ENCODE measurements at regions not wholly inside any gene's neighbourhood (a gene's known extent, or its start where the extent isn't known, plus 50 kb on each side); places are given as distances from the start of the nearest gene placed in this dataset.

- TF ChIP-seq POLR2AphosphoS5 (IDR thresholded peaks at IDR 0.05; ENCODE audit: low read depth) (no peak), REST (IDR thresholded peaks at IDR 0.05; ENCODE audit: insufficient replicate concordance, low read depth) (no peak), GABPA (IDR thresholded peaks at IDR 0.05; ENCODE audit: low read depth) (no peak)
- Histone ChIP-seq H3K4me3 (replicated peaks; ENCODE audit: insufficient read depth, low read length) (no peak overlapping the region), H3K27me3 (ENCODE audit: insufficient read depth, poor library complexity, severe bottlenecking) (no peaks in the 10 kb centered on the region), H3K27ac (replicated peaks) (no peak overlapping the region)
- DNase-seq (ENCODE audit: low read depth in 1 of 2, low spot score in 1 of 2), result no peak
Observed at GRCh38 chr4:18202486-18202885, 180.9 kb upstream of the LCORL start.

GRCh38 chr4:18201885-18202284 is 180.3 kb upstream of the LCORL start:
- DNase-seq (ENCODE audit: low read depth in 1 of 2, low spot score in 1 of 2), result no peak
- TF ChIP-seq POLR2AphosphoS5 (IDR thresholded peaks at IDR 0.05; ENCODE audit: low read depth) (no peak), REST (IDR thresholded peaks at IDR 0.05; ENCODE audit: insufficient replicate concordance, low read depth) (no peak), GABPA (IDR thresholded peaks at IDR 0.05; ENCODE audit: low read depth) (no peak), SPI1 (IDR thresholded peaks at IDR 0.05; ENCODE audit: borderline replicate concordance, low read depth) (no peak), CTCF (IDR thresholded peaks at IDR 0.05; ENCODE audit: insufficient read depth, low read length) (no peak)
- H3K4me3 ChIP-seq (replicated peaks; ENCODE audit: insufficient read depth, low read length), result no peak overlapping the region
- no peaks in the 10 kb centered on the region for H3K27me3 ChIP-seq (ENCODE audit: insufficient read depth, poor library complexity, severe bottlenecking)
- H3K27ac ChIP-seq (replicated peaks), result no peak overlapping the region

GRCh38 chr4:18198653-18199052 is 177.1 kb upstream of the LCORL start:
- H3K4me3 ChIP-seq (replicated peaks; ENCODE audit: insufficient read depth, low read length), result no peak overlapping the region
- DNase-seq (ENCODE audit: low read depth in 1 of 2, low spot score in 1 of 2), result no peak
- H3K27ac ChIP-seq (replicated peaks), result no peak overlapping the region
- no peaks in the 10 kb centered on the region for H3K27me3 ChIP-seq (ENCODE audit: insufficient read depth, poor library complexity, severe bottlenecking)
- TF ChIP-seq REST (IDR thresholded peaks at IDR 0.05; ENCODE audit: insufficient replicate concordance, low read depth) (no peak), POLR2AphosphoS5 (IDR thresholded peaks at IDR 0.05; ENCODE audit: low read depth) (no peak), CTCF (IDR thresholded peaks at IDR 0.05; ENCODE audit: insufficient read depth, low read length) (no peak), GABPA (IDR thresholded peaks at IDR 0.05; ENCODE audit: low read depth) (no peak), SPI1 (IDR thresholded peaks at IDR 0.05; ENCODE audit: borderline replicate concordance, low read depth) (no peak)

- DNase-seq (ENCODE audit: low read depth in 1 of 2, low spot score in 1 of 2), result no peak
- Histone ChIP-seq H3K27ac (replicated peaks) (no peak overlapping the region), H3K4me3 (replicated peaks; ENCODE audit: insufficient read depth, low read length) (no peak overlapping the region), H3K27me3 (ENCODE audit: insufficient read depth, poor library complexity, severe bottlenecking) (no peaks in the 10 kb centered on the region)
- TF ChIP-seq REST (IDR thresholded peaks at IDR 0.05; ENCODE audit: insufficient replicate concordance, low read depth) (no peak), SPI1 (IDR thresholded peaks at IDR 0.05; ENCODE audit: borderline replicate concordance, low read depth) (no peak; the same call in 1 of the 2 replicates), GABPA (IDR thresholded peaks at IDR 0.05; ENCODE audit: low read depth) (no peak), POLR2AphosphoS5 (IDR thresholded peaks at IDR 0.05; ENCODE audit: low read depth) (no peak), CTCF (IDR thresholded peaks at IDR 0.05; ENCODE audit: insufficient read depth, low read length) (no peak)
Observed at GRCh38 chr4:18197467-18197866, 175.9 kb upstream of the LCORL start.

Data from HL-60 (cell line).